Neuronal stem cell (in vitro differentiated cells): ENCODE measurements at regions not wholly inside any gene's neighbourhood (a gene's known extent, or its start where the extent isn't known, plus 50 kb on each side); places are given as distances from the start of the nearest gene placed in this dataset.
A peak's percentile ranks its signal among the peaks of the same experiment; 100 is the strongest.

Experiments
- DNase-seq: peaks from one replicate; pipeline ENCODE4 v3.0.0-alpha.2; 2013; ENCODE audit warnings: low spot score
- H2AFZ ChIP-seq: one replicate; pipeline ENCODE4 v1.6.1; 2013; ENCODE audit warnings: mild to moderate bottlenecking, low read length, inconsistent platforms
- H2AK5ac ChIP-seq: 2 replicates; pipeline ENCODE4 v1.6.1; 2013; ENCODE audit warnings: low read depth, mild to moderate bottlenecking, inconsistent platforms, low read length, moderate library complexity, mixed read lengths
- H2BK120ac ChIP-seq: 2 replicates; pipeline ENCODE4 v1.6.1; 2013; ENCODE audit warnings: low read depth, mild to moderate bottlenecking, inconsistent platforms, low read length, moderate library complexity, mixed read lengths
- H2BK12ac ChIP-seq: one replicate; pipeline ENCODE4 v1.6.1; 2013; ENCODE audit warnings: low read length, inconsistent platforms
- H2BK15ac ChIP-seq: 2 replicates; pipeline ENCODE4 v1.6.1; 2013; ENCODE audit warnings: mild to moderate bottlenecking, low read length, inconsistent platforms, mixed read lengths
- H2BK5ac ChIP-seq: one replicate; pipeline ENCODE4 v1.6.1; 2013; ENCODE audit warnings: inconsistent platforms, mild to moderate bottlenecking, low read length, moderate library complexity
- H3K14ac ChIP-seq: one replicate; pipeline ENCODE4 v1.6.1; 2013; ENCODE audit warnings: low read length, inconsistent platforms
- H3K18ac ChIP-seq: 2 replicates; pipeline ENCODE4 v1.6.1; 2013; ENCODE audit warnings: low read length, inconsistent platforms
- H3K23ac ChIP-seq: 2 replicates; pipeline ENCODE4 v1.6.1; 2013; ENCODE audit warnings: low read depth, mild to moderate bottlenecking, mixed read lengths, low read length, inconsistent platforms; ENCODE audit not compliant: poor library complexity
- H3K27ac ChIP-seq: replicated peaks from 3 replicates; pipeline ENCODE4 v1.5.1; 2013; ENCODE audit warnings: low read length, inconsistent platforms
- H3K27me3 ChIP-seq, 3 experiments: 2 replicates each; pipeline ENCODE4 v1.6.1; 2013; ENCODE audit warnings: low read length in 3 of 3, mild to moderate bottlenecking in 2 of 3, inconsistent platforms in 1 of 3, low read depth in 1 of 3, mixed read lengths in 1 of 3, moderate library complexity in 1 of 3; ENCODE audit not compliant: control insufficient read depth in 3 of 3, insufficient read depth in 3 of 3
- H3K36me3 ChIP-seq, 2 donors: replicated peaks in 1 of 2; 2 replicates each; pipeline ENCODE4 v1.6.1; 2013; ENCODE audit warnings: low read length in 2 of 2; ENCODE audit not compliant: control insufficient read depth in 2 of 2, insufficient read depth in 2 of 2
- H3K4ac ChIP-seq: 2 replicates; pipeline ENCODE4 v1.6.1; 2013; ENCODE audit warnings: inconsistent platforms, mild to moderate bottlenecking, low read length, moderate library complexity
- H3K4me1 ChIP-seq, 2 donors: 1 replicate in 1 of 2; 2 replicates in 1 of 2; pipeline ENCODE4 v1.6.1; 2013; ENCODE audit warnings: low read length in 2 of 2, low read depth in 1 of 2; ENCODE audit not compliant: control insufficient read depth in 2 of 2, insufficient read depth in 1 of 2
- H3K4me2 ChIP-seq: one replicate; pipeline ENCODE4 v1.6.1; 2013; ENCODE audit warnings: mild to moderate bottlenecking, low read length, inconsistent platforms; ENCODE audit not compliant: insufficient read depth, poor library complexity, severe bottlenecking
- H3K4me3 ChIP-seq, 2 donors: 2 replicates each; pipeline ENCODE4 v1.5.1; 2013; ENCODE audit warnings: low read length in 2 of 2, mild to moderate bottlenecking in 2 of 2, inconsistent platforms in 1 of 2, moderate library complexity in 1 of 2
- H3K79me1 ChIP-seq: one replicate; pipeline ENCODE4 v1.6.1; 2013; ENCODE audit warnings: low read depth, mild to moderate bottlenecking, inconsistent platforms, low read length, moderate library complexity
- H3K9ac ChIP-seq: one replicate; pipeline ENCODE4 v1.6.1; 2013; ENCODE audit warnings: mild to moderate bottlenecking, low read depth, low read length, inconsistent platforms; ENCODE audit not compliant: poor library complexity
- H3K9me3 ChIP-seq, 2 donors: replicated peaks in 1 of 2; 2 replicates each; pipeline versions ENCODE3 to v1.6.1; 2013; ENCODE audit warnings: low read length in 2 of 2, mild to moderate bottlenecking in 2 of 2, inconsistent platforms in 1 of 2, low read depth in 1 of 2, mixed read lengths in 1 of 2, moderate library complexity in 1 of 2; ENCODE audit not compliant: control insufficient read depth in 2 of 2, insufficient read depth in 1 of 2
- H4K8ac ChIP-seq: one replicate; pipeline ENCODE4 v1.6.1; 2013; ENCODE audit warnings: low read depth, mild to moderate bottlenecking, inconsistent platforms, low read length, moderate library complexity
- H4K91ac ChIP-seq: one replicate; pipeline ENCODE4 v1.6.1; 2013; ENCODE audit warnings: low read length, low read depth, mild to moderate bottlenecking, inconsistent platforms; ENCODE audit not compliant: poor library complexity
- WGBS, 2 donors: extraction: QIAGEN DNeasy Blood & Tissue Kit; methylation state at CpG; one replicate each; pipeline ENCODE4 v1.1.7; 2013; ENCODE audit warnings: missing lambda C conversion rate in 2 of 2, mixed read lengths in 1 of 2; ENCODE audit not compliant: insufficient read length in 2 of 2, insufficient replicate concordance in 1 of 2; ENCODE audit errors: extremely low coverage in 2 of 2; 5-methylcytosine and 5-hydroxymethylcytosine counted together

DNA sequence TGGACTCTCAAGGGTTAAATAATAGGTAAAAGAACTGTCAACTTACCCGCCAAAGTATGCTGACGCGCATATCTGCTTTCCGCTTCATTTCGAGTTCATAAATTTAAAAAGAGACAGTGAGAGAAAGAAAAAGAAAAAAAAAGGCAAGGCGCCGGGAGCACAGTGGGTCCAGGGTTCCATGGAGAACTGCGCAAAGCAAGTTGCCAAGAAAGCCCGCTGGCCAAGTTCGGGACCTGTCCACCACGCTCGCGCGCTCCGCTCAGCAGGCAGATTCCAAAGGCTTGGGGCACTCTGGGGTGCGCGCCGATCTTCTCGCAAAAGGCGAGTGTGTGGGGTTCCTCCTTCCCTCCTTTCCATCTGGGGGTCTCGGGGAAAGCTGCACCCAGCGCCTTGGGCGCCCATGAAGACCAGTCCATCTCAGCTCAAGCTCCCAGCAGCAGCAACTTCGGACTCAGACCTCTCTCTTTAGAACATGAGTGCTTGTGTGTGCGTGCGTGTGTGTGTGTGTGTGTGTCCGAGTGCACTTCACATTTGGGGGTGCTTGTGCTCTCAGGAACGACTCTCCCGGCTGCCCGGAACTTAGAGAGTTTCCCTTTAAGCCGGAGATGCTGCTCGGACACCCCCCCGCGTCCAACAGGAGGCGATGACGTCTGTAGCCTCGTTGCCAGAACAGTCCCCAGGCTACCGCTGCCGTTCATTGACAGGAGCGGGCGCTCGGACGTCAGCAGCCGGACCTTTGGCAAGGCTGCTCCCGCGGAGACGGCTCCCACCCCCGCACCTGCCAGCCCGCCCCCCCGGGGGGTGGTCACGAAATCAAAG is 180.0 kb downstream of the TBXT start:
- peak overlapping the region; percentile 82 for H2AFZ ChIP-seq
- no peak overlapping the region for H3K23ac ChIP-seq
- no peaks in the 10 kb centered on the region for H3K36me3 ChIP-seq
- H3K14ac ChIP-seq = no peak overlapping the region
- peak overlapping the region; percentile 31 for H3K18ac ChIP-seq
- peaks cover 18 to 84% (median 62%) of the 10 kb centered on the region in 3 experiments for H3K27me3 ChIP-seq
- no peak overlapping the region for H2AK5ac ChIP-seq
- H2BK120ac ChIP-seq = no peak overlapping the region
- no peaks in the 10 kb centered on the region for H3K9me3 ChIP-seq
- H3K4me1 ChIP-seq = peaks cover 5 to 8% of the 10 kb centered on the region in 2 donors
- H3K9ac ChIP-seq = no peak overlapping the region
- H3K4me2 ChIP-seq = peak overlapping the region; percentile 70
- WGBS, 2 donors = no CpG with 5 or more reads among the region's 51 CpGs
- H3K79me1 ChIP-seq = no peaks in the 10 kb centered on the region
- H2BK5ac ChIP-seq = no peak overlapping the region
- no peak overlapping the region for H2BK12ac ChIP-seq
- H3K4me3 ChIP-seq = peak overlapping the region; percentile 37 to 76
- H4K91ac ChIP-seq = no peak overlapping the region
- H3K4ac ChIP-seq = no peak overlapping the region
- H4K8ac ChIP-seq = no peak overlapping the region
- no peak for DNase-seq
- H3K27ac ChIP-seq = no peak overlapping the region
- no peak overlapping the region for H2BK15ac ChIP-seq

DNA sequence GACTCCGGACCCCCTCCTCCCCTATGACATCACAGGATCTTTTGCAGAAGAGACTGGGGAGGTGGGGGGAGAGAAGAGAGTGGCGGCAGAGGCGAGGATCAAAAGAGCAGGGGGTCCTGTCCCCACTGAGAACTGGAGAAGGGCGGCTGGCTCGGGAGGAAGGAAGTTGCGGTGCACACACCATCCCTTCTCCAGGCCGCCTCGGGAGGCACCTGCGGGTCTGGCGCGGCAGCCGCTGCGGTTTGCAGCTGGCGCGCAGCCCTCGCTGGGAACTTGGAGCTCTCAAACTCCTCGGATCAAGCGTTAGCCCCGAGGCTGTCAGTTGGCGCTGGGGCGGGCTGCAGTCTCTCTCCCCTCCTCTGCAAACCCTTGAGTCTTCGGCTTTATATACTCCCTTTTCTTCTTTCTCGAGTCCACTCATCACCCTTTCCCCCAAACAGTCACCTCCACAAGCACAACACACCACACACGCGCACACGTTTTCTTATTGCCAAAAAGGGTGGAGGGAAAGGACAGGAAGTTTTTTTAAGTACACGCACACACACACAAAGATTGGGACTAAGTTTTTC is 180.7 kb downstream of the TBXT start:
- Histone ChIP-seq H3K4me1 (peaks cover 5 to 8% of the 10 kb centered on the region in 2 donors), H2BK5ac (no peak overlapping the region), H2AK5ac (no peak overlapping the region), H3K9ac (peak overlapping the region; percentile 9), H2BK120ac (no peak overlapping the region), H3K36me3 (no peaks in the 10 kb centered on the region), H4K8ac (no peak overlapping the region), H3K4me3 (peak overlapping the region in 1 of 2 donors; percentile 55), H3K4me2 (peak overlapping the region; percentile 70), H4K91ac (no peak overlapping the region), H3K4ac (no peak overlapping the region), H2BK15ac (no peak overlapping the region), H3K14ac (no peak overlapping the region), H3K27ac (no peak overlapping the region), H3K79me1 (no peaks in the 10 kb centered on the region), H3K23ac (no peak overlapping the region), H2BK12ac (no peak overlapping the region), H3K18ac (no peak overlapping the region), H2AFZ (peak overlapping the region; percentile 79), H3K9me3 (no peaks in the 10 kb centered on the region), H3K27me3 (peaks cover 18 to 78% (median 62%) of the 10 kb centered on the region in 3 experiments)
- no CpG with 5 or more reads among the region's 27 CpGs for WGBS, 2 donors
- DNase-seq = no peak

DNA sequence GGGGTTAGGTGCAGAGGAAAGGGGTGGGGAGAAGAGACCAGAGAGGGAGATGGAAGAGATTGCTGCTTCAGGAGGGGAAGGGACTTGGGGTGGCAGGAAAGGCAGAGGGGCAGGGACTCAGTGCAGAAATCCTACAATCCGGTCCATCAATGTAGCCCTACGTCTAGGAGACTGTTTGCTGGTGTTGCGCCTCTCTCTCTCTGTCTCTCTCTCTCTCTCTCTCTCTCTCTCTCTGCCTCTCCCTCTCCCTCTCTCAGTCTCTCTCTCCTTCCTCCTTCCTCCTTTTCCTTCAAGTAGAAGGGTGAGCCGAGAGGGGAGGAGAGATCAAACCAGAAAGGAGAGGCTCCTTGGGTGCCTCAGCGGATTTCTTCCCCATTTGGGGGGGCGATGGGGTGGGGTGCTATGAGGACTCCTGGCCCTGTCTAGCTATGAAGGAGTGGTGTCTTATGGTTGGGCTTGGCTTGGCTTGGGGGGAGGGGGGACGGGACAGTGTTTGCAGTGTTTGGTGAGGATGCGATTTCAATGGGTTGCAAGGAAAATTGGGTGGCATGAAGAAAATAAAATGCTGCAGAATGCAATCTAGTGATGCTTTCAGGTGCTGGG is 181.2 kb downstream of the TBXT start:
- no peaks in the 10 kb centered on the region for H3K9me3 ChIP-seq
- DNase-seq = no peak
- WGBS, 2 donors = no CpG with 5 or more reads among the region's 8 CpGs
- H3K27me3 ChIP-seq = peaks cover 18 to 75% (median 59%) of the 10 kb centered on the region in 3 experiments
- H3K4ac ChIP-seq = no peak overlapping the region
- no peak overlapping the region for H2BK120ac ChIP-seq
- H3K9ac ChIP-seq = no peak overlapping the region
- no peak overlapping the region for H3K27ac ChIP-seq
- peak overlapping the region; percentile 79 for H2AFZ ChIP-seq
- no peak overlapping the region for H3K18ac ChIP-seq
- peaks cover 5 to 8% of the 10 kb centered on the region in 2 donors for H3K4me1 ChIP-seq
- H3K14ac ChIP-seq = no peak overlapping the region
- peak overlapping the region in 1 of 2 donors; percentile 55 for H3K4me3 ChIP-seq
- H3K4me2 ChIP-seq = peak overlapping the region; percentile 70
- no peaks in the 10 kb centered on the region for H3K36me3 ChIP-seq
- H4K8ac ChIP-seq = no peak overlapping the region
- H2BK15ac ChIP-seq = no peak overlapping the region
- no peak overlapping the region for H4K91ac ChIP-seq
- H2AK5ac ChIP-seq = no peak overlapping the region
- H2BK5ac ChIP-seq = no peak overlapping the region
- no peak overlapping the region for H3K23ac ChIP-seq
- H2BK12ac ChIP-seq = no peak overlapping the region
- H3K79me1 ChIP-seq = no peaks in the 10 kb centered on the region

- DNase-seq = no peak
- Histone ChIP-seq H3K36me3 (no peaks in the 10 kb centered on the region), H3K27ac (no peak overlapping the region), H3K4me2 (no peak overlapping the region), H2BK15ac (no peak overlapping the region), H3K23ac (no peak overlapping the region), H2BK12ac (no peak overlapping the region), H3K9ac (no peak overlapping the region), H3K9me3 (no peaks in the 10 kb centered on the region), H3K27me3 (peaks cover 18 to 75% (median 57%) of the 10 kb centered on the region in 3 experiments), H2AFZ (no peak overlapping the region), H3K4me3 (no peak overlapping the region), H3K4ac (no peak overlapping the region), H4K8ac (no peak overlapping the region), H3K18ac (no peak overlapping the region), H3K14ac (no peak overlapping the region), H3K4me1 (peaks cover 5 to 8% of the 10 kb centered on the region in 2 donors), H2BK5ac (no peak overlapping the region), H4K91ac (no peak overlapping the region), H3K79me1 (no peaks in the 10 kb centered on the region), H2AK5ac (peak overlapping the region; percentile 47), H2BK120ac (no peak overlapping the region)
- WGBS, 2 donors = no CpG with 5 or more reads among the region's 14 CpGs
These were observed 181.8 kb downstream of the TBXT start for GRCh38 chr6:165985806-165986299.
